ENCODE measurements at regions not wholly inside any gene's neighbourhood (a gene's known extent, or its start where the extent isn't known, plus 50 kb on each side); places are given as distances from the start of the nearest gene placed in this dataset.

DNA sequence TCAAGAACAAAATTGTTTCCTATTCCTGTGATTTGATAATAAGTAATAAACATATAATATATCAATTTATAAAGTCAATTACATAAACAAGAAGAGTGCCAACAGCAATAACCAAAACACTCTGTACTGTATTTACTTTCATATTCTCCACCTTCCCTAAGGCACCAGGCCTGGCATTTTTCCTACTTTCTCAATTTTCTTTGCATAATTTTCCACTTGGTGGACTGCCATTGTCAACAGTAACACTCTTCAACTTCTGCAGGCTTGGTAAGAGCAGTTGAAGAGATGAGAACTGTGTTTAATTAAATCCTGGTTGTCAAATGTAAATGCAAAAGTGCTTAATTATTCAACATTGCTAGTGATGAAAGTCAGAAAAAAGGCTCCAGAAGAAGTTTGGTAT is 229.8 kb upstream of the PLSCR5 start:
- TF ChIP-seq POLR2AphosphoS5 (IDR thresholded peaks at IDR 0.05; ENCODE audit: low read depth, low read length) (no peak), TAF1 (IDR thresholded peaks at IDR 0.05; ENCODE audit: borderline replicate concordance, insufficient read depth, low read length) (no peak)

All from PFSK-1 (cell line).